OCI-LY7 (cell line): ENCODE measurements at regions not wholly inside any gene's neighbourhood (a gene's known extent, or its start where the extent isn't known, plus 50 kb on each side); places are given as distances from the start of the nearest gene placed in this dataset.

ENCODE experiments used
- BruUV-seq: library from RNA; stranded (reverse); fragments of 400-500 nt; replicated peaks from 2 replicates; lab custom pipeline; 2021; lab: Mats Ljungman, UMichigan
- CTCF ChIA-PET: fragments of 300-600 bp; sonication (Branson Sonifier 250); formaldehyde crosslinking; loops from one replicate; lab custom pipeline; 2022; ENCODE audit warnings: antibody characterized with exemption; ENCODE audit not compliant: unreplicated experiment; lab: Charles Lee
- POLR2A ChIA-PET: fragments of 300-600 bp; sonication (Branson Sonifier 250); formaldehyde crosslinking; loops from one replicate; lab custom pipeline; 2022; ENCODE audit warnings: antibody characterized with exemption; lab: Charles Lee
- DNase-seq: peaks from one replicate; pipeline ENCODE4 v3.0.0-alpha.2; 2015; ENCODE audit warnings: low spot score
- H2AFZ ChIP-seq: fragments of 200-600 bp; sonication (generic), shearing (Covaris generic); 2 replicates; pipeline ENCODE4 v1.6.1; 2014; ENCODE audit warnings: mild to moderate bottlenecking, antibody characterized with exemption, low read length, moderate library complexity
- H3K27ac ChIP-seq: fragments of 200-600 bp; sonication (generic); 2 replicates; pipeline ENCODE4 v1.5.1; 2014; ENCODE audit warnings: mixed run types, low read depth, mild to moderate bottlenecking, moderate library complexity, low read length, inconsistent platforms; ENCODE audit not compliant: poor library complexity, severe bottlenecking
- H3K36me3 ChIP-seq: fragments of 200-600 bp; sonication (generic); 2 replicates; pipeline ENCODE4 v1.6.1; 2014; ENCODE audit warnings: mild to moderate bottlenecking, antibody characterized with exemption, low read length, moderate library complexity, mixed read lengths; ENCODE audit not compliant: insufficient read depth
- H3K4me1 ChIP-seq: fragments of 200-600 bp; sonication (generic); 2 replicates; pipeline ENCODE4 v1.5.1; 2014; ENCODE audit warnings: mild to moderate bottlenecking, low read length; ENCODE audit not compliant: insufficient read depth, poor library complexity, severe bottlenecking
- H3K4me2 ChIP-seq: fragments of 200-600 bp; sonication (generic); 2 replicates; pipeline ENCODE4 v1.6.1; 2014; ENCODE audit warnings: mild to moderate bottlenecking, low read length
- H3K4me3 ChIP-seq: fragments of 200-600 bp; sonication (generic); 2 replicates; pipeline ENCODE4 v1.5.1; 2014; ENCODE audit warnings: mild to moderate bottlenecking, low read depth, low read length; ENCODE audit not compliant: poor library complexity, severe bottlenecking
- H3K79me2 ChIP-seq: fragments of 200-600 bp; sonication (generic); 2 replicates; pipeline ENCODE4 v1.6.1; 2016; ENCODE audit warnings: low read depth, mild to moderate bottlenecking, low read length, moderate library complexity, mixed read lengths; ENCODE audit not compliant: insufficient read depth
- H3K9me2 ChIP-seq: fragments of 200-600 bp; sonication (generic); 2 replicates; pipeline ENCODE4 v1.6.1; 2016; ENCODE audit warnings: mild to moderate bottlenecking, low read length, mixed read lengths; ENCODE audit not compliant: insufficient read depth
- H3K9me3 ChIP-seq: fragments of 200-600 bp; sonication (generic); 2 replicates; pipeline ENCODE4 v1.6.1; 2014; ENCODE audit warnings: mild to moderate bottlenecking, mixed run types, low read length, mixed read lengths
- H4K20me1 ChIP-seq: fragments of 200-600 bp; sonication (generic); 2 replicates; pipeline ENCODE4 v1.6.1; 2014; ENCODE audit warnings: mild to moderate bottlenecking, antibody characterized with exemption, low read length, moderate library complexity, mixed read lengths; ENCODE audit not compliant: insufficient read depth
- CTCF ChIP-seq: fragments of 200-600 bp; sonication (generic); conservative IDR thresholded peaks from 2 replicates; pipeline ENCODE4 v1.5.1; 2014; ENCODE audit warnings: mild to moderate bottlenecking, antibody characterized with exemption, low read length, moderate library complexity, mixed read lengths
- EZH2phosphoT487 ChIP-seq: fragments of 200-600 bp; sonication (generic); IDR thresholded peaks from 2 replicates; pipeline ENCODE4 v1.6.1; 2018; ENCODE audit warnings: low read depth, borderline replicate concordance, mild to moderate bottlenecking, mixed run types, antibody characterized with exemption, low read length, moderate library complexity, mixed read lengths
- intact Hi-C: fragments of 100-400 bp; cut with micrococcal nuclease; formaldehyde crosslinking; loops from one replicate; pipeline ENCODE4 v1.10.0; 2022; ENCODE audit not compliant: unreplicated experiment

GRCh38 chr6:68575765-68576439, 59.2 kb upstream of the ADGRB3 start:
- no peak overlapping the region for H2AFZ ChIP-seq
- CTCF ChIA-PET = no interaction called here
- H3K27ac ChIP-seq = no peak overlapping the region
- no peaks in the 10 kb centered on the region for H3K9me2 ChIP-seq
- H3K9me3 ChIP-seq = no peaks in the 10 kb centered on the region
- no peak overlapping the region for H3K4me2 ChIP-seq
- no TSS peak for BruUV-seq
- DNase-seq = no peak
- no peaks in the 10 kb centered on the region for H3K36me3 ChIP-seq
- TF ChIP-seq CTCF (no peak), EZH2phosphoT487 (no peak)
- no peaks in the 10 kb centered on the region for H4K20me1 ChIP-seq
- H3K79me2 ChIP-seq = no peaks in the 10 kb centered on the region
- H3K4me1 ChIP-seq = no peaks in the 10 kb centered on the region
- no peak overlapping the region for H3K4me3 ChIP-seq
- intact Hi-C loops = no loop called here
- POLR2A ChIA-PET = no interaction called here

GRCh38 chr6:68572975-68573374, 62.1 kb upstream of the ADGRB3 start:
- H3K27ac ChIP-seq = no peak overlapping the region
- H3K9me3 ChIP-seq = no peaks in the 10 kb centered on the region
- no TSS peak for BruUV-seq
- H3K79me2 ChIP-seq = no peaks in the 10 kb centered on the region
- ChIA-PET CTCF (interaction anchor here (0.6 kb wide), 1 partner anchor 1272 kb away, joined by 3 read pairs; no protein-coding TSS in a partner anchor), POLR2A (interaction anchor here (0.6 kb wide), 1 partner anchor 42 kb away, joined by 3 read pairs; no protein-coding TSS in a partner anchor)
- peak overlapping the region; percentile 19; the same call in 1 of the 2 replicates for H3K4me2 ChIP-seq
- no peaks in the 10 kb centered on the region for H3K4me1 ChIP-seq
- intact Hi-C loops = no loop called here
- no peak overlapping the region; the same call in 1 of the 2 replicates for H2AFZ ChIP-seq
- H4K20me1 ChIP-seq = no peaks in the 10 kb centered on the region
- no peaks in the 10 kb centered on the region for H3K36me3 ChIP-seq
- H3K9me2 ChIP-seq = no peaks in the 10 kb centered on the region
- DNase-seq = no peak
- no peak for TF ChIP-seq EZH2phosphoT487
- TF ChIP-seq CTCF = no peak
- no peak overlapping the region for H3K4me3 ChIP-seq

- CTCF ChIA-PET = interaction anchor here (0.6 kb wide), 1 partner anchor 1271 kb away, joined by 3 read pairs; no protein-coding TSS in a partner anchor
- peak; percentile 60 for DNase-seq
- no peaks in the 10 kb centered on the region for H4K20me1 ChIP-seq
- H2AFZ ChIP-seq = no peak overlapping the region; the same call in 1 of the 2 replicates
- POLR2A ChIA-PET = interaction anchor here (0.6 kb wide), 1 partner anchor 41 kb away, joined by 3 read pairs; no protein-coding TSS in a partner anchor
- TF ChIP-seq CTCF (peak; percentile 80), EZH2phosphoT487 (no peak)
- no peaks in the 10 kb centered on the region for H3K79me2 ChIP-seq
- intact Hi-C loops = no loop called here
- H3K4me3 ChIP-seq = no peak overlapping the region
- H3K4me2 ChIP-seq = 0 out of 2 replicates have a peak overlapping the region, but pooled peaks have one; percentile 19
- H3K9me2 ChIP-seq = no peaks in the 10 kb centered on the region
- H3K36me3 ChIP-seq = no peaks in the 10 kb centered on the region
- no peak overlapping the region for H3K27ac ChIP-seq
- H3K4me1 ChIP-seq = no peaks in the 10 kb centered on the region
- BruUV-seq = no TSS peak
- no peaks in the 10 kb centered on the region for H3K9me3 ChIP-seq
Measured at GRCh38 chr6:68572525-68572924, 62.6 kb upstream of the ADGRB3 start.
